Gastroesophageal sphincter (tissue), 4 donors: ENCODE measurements at regions not wholly inside any gene's neighbourhood (a gene's known extent, or its start where the extent isn't known, plus 50 kb on each side); places are given as distances from the start of the nearest gene placed in this dataset.

Experiments
- ATAC-seq: fragments of 150-250 bp; one replicate; pipeline ENCODE4 v1.9.1; 2016; ENCODE audit warnings: mild to moderate bottlenecking, moderate library complexity
- H3K27ac ChIP-seq, 4 donors: fragments of 200-600 bp; sonication (generic) in 3 of 4; 1 replicate in 3 of 4; 2 replicates in 1 of 4; pipeline ENCODE4 v1.5.1; 2016 to 2019
- H3K27me3 ChIP-seq: fragments of 200-600 bp; sonication (generic); one replicate; pipeline ENCODE4 v1.5.1; 2019
- H3K36me3 ChIP-seq, 2 donors: fragments of 200-600 bp; sonication (generic); one replicate each; pipeline ENCODE4 v1.5.1; 2019; ENCODE audit warnings: control low read depth in 1 of 2
- H3K4me1 ChIP-seq, 3 donors: fragments of 200-600 bp; sonication (generic); 1 replicate in 2 of 3; 2 replicates in 1 of 3; pipeline ENCODE4 v1.5.1; 2016 to 2019; ENCODE audit warnings: control low read depth in 2 of 3
- H3K4me3 ChIP-seq, 2 donors: fragments of 200-600 bp; sonication (generic); one replicate each; pipeline ENCODE4 v1.5.1; 2019; ENCODE audit warnings: mild to moderate bottlenecking in 1 of 2, moderate library complexity in 1 of 2
- H3K9me3 ChIP-seq, 3 donors: fragments of 200-600 bp; sonication (generic); one replicate each; pipeline ENCODE4 v1.5.1; 2017 to 2019; ENCODE audit warnings: control low read depth in 2 of 3
- EP300 ChIP-seq: sonication (generic); formaldehyde crosslinking; IDR thresholded peaks from one replicate; pipeline ENCODE4 v1.6.1; 2017; ENCODE audit warnings: antibody characterized with exemption, mild to moderate bottlenecking
- POLR2A ChIP-seq, 2 donors: fragments of 450-650 bp; IDR thresholded peaks; one replicate each; pipeline ENCODE4 v1.6.1; 2017; ENCODE audit warnings: antibody characterized with exemption in 2 of 2, mild to moderate bottlenecking in 2 of 2, moderate library complexity in 1 of 2
- POLR2AphosphoS5 ChIP-seq: sonication (generic); formaldehyde crosslinking; IDR thresholded peaks from one replicate; pipeline ENCODE4 v1.6.1; 2017; ENCODE audit warnings: antibody characterized with exemption
- WGBS, 2 donors: methylation state at CpG; one replicate each; pipeline ENCODE4 v1.1.5; 2018; ENCODE audit warnings: low coverage in 1 of 2; 5-methylcytosine and 5-hydroxymethylcytosine counted together
- TF ChIP-seq, protein P1 (sequence below), 4 experiments: fragments of 200-600 bp in 2 of 4; fragments of 450-650 bp in 2 of 4; sonication (generic) in 1 of 4; IDR thresholded peaks; one replicate each; pipeline ENCODE4 v1.5.1; 2017 to 2019; ENCODE audit warnings: antibody characterized with exemption in 4 of 4, mild to moderate bottlenecking in 2 of 4, moderate library complexity in 2 of 4

GRCh38 chr5:88051148-88051547 lies 217.5 kb downstream of the TMEM161B start:
- Histone ChIP-seq H3K27me3 (no peaks in the 10 kb centered on the region), H3K9me3 (no peaks in the 10 kb centered on the region), H3K4me1 (no peaks in the 10 kb centered on the region), H3K27ac (no peak overlapping the region), H3K36me3 (no peaks in the 10 kb centered on the region), H3K4me3 (no peak overlapping the region)
- WGBS, 2 donors: 72 to 81% methylated on average over 2 of the region's 2 CpGs
- TF ChIP-seq POLR2A (IDR thresholded peaks at IDR 0.05) (no peak), POLR2AphosphoS5 (no peak), EP300 (no peak)
- TF ChIP-seq, protein P1, sequence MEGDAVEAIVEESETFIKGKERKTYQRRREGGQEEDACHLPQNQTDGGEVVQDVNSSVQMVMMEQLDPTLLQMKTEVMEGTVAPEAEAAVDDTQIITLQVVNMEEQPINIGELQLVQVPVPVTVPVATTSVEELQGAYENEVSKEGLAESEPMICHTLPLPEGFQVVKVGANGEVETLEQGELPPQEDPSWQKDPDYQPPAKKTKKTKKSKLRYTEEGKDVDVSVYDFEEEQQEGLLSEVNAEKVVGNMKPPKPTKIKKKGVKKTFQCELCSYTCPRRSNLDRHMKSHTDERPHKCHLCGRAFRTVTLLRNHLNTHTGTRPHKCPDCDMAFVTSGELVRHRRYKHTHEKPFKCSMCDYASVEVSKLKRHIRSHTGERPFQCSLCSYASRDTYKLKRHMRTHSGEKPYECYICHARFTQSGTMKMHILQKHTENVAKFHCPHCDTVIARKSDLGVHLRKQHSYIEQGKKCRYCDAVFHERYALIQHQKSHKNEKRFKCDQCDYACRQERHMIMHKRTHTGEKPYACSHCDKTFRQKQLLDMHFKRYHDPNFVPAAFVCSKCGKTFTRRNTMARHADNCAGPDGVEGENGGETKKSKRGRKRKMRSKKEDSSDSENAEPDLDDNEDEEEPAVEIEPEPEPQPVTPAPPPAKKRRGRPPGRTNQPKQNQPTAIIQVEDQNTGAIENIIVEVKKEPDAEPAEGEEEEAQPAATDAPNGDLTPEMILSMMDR (IDR thresholded peaks at IDR 0.05): no peak
- no peak for ATAC-seq

DNA sequence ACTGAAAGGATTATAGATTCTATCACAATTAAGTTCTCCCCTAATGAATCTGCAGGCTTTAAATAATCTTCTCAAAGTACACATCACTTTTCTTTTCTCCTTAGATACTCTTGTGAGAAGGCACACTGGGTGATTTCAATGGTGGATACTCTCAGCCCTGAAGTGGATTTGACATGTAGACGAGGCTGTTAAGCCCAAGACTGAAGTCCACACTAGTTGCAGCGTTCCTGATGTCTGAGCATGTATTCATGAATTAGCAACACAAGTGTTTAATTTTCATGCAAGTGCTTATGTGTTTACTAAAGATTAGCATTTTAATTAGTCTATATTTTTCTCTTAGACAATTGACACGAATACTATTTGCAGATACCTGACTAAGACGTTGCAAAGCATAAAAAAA lies 218.9 kb downstream of the TMEM161B start:
- Histone ChIP-seq H3K9me3 (no peaks in the 10 kb centered on the region), H3K27ac (no peak overlapping the region), H3K36me3 (no peaks in the 10 kb centered on the region), H3K4me1 (no peaks in the 10 kb centered on the region), H3K27me3 (no peaks in the 10 kb centered on the region), H3K4me3 (no peak overlapping the region)
- 23 to 30% methylated on average over 4 of the region's 4 CpGs for WGBS, 2 donors
- no peak for TF ChIP-seq EP300
- TF ChIP-seq POLR2A (IDR thresholded peaks at IDR 0.05): no peak
- no peak for TF ChIP-seq POLR2AphosphoS5
- TF ChIP-seq, protein P1 (IDR thresholded peaks at IDR 0.05): no peak
- no peak for ATAC-seq

DNA sequence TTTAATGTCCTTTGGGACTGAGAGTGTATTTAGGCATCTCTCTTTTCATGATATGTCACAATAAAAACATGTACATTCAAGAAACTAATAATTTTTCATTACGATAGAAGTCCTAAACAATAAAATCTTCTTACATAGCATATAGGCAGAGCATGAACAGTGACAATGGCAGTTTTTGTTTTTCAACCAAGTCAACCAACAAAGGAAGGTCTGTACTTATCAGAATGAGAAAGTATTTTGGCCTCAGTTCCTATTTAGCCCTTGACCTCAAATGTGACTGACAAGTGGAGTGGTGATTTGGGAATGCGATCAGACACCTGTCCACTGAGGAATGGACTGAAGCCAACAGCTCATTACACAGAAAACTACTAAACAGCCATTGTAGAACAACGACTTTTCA lies 219.5 kb downstream of the TMEM161B start:
- H3K9me3 ChIP-seq: no peaks in the 10 kb centered on the region
- no peak overlapping the region for H3K27ac ChIP-seq
- 50 to 74% methylated on average over 3 of the region's 3 CpGs for WGBS, 2 donors
- H3K4me1 ChIP-seq: no peaks in the 10 kb centered on the region
- no peaks in the 10 kb centered on the region for H3K27me3 ChIP-seq
- no peaks in the 10 kb centered on the region for H3K36me3 ChIP-seq
- TF ChIP-seq, protein P1 (IDR thresholded peaks at IDR 0.05): no peak
- TF ChIP-seq POLR2AphosphoS5: no peak
- no peak for TF ChIP-seq EP300
- no peak for TF ChIP-seq POLR2A (IDR thresholded peaks at IDR 0.05)
- no peak overlapping the region for H3K4me3 ChIP-seq
- no peak for ATAC-seq

GRCh38 chr5:88045931-88046461 lies 222.6 kb downstream of the TMEM161B start:
- H3K4me1 ChIP-seq: no peaks in the 10 kb centered on the region
- WGBS, 2 donors: 55 to 66% methylated on average over 4 of the region's 4 CpGs
- no peak overlapping the region for H3K4me3 ChIP-seq
- H3K36me3 ChIP-seq: no peaks in the 10 kb centered on the region
- TF ChIP-seq POLR2AphosphoS5: no peak
- TF ChIP-seq, protein P1 (IDR thresholded peaks at IDR 0.05): no peak
- no peak for TF ChIP-seq POLR2A (IDR thresholded peaks at IDR 0.05)
- no peak for TF ChIP-seq EP300
- peaks cover 3% of the 10 kb centered on the region for H3K27me3 ChIP-seq
- ATAC-seq: no peak
- no peaks in the 10 kb centered on the region for H3K9me3 ChIP-seq
- no peak overlapping the region for H3K27ac ChIP-seq

DNA sequence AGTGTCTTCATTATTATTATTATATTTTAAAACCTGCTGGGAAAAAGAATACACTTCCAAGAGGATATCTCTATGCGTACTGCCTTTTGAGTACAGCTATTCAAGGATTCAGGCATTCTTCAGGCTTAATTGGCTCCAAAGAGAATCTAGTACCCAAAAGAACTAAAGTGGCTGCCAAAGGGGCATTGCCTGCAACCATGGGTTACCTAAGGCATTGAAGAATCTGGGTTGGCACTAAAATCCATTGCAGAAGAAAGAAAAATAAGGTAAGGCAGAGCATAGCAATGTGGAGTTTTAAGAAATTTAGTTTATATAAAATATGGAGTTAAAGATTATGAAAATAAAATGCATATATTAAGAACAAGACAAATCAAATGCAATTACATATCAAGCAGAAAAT lies 223.5 kb downstream of the TMEM161B start:
- H3K27ac ChIP-seq: no peak overlapping the region
- 0% methylated on average over 1 of the region's 1 CpG for WGBS, 2 donors
- no peaks in the 10 kb centered on the region for H3K9me3 ChIP-seq
- H3K27me3 ChIP-seq: peaks cover 3% of the 10 kb centered on the region
- no peaks in the 10 kb centered on the region for H3K4me1 ChIP-seq
- H3K4me3 ChIP-seq: no peak overlapping the region
- ATAC-seq: no peak
- H3K36me3 ChIP-seq: no peaks in the 10 kb centered on the region
- no peak for TF ChIP-seq POLR2AphosphoS5
- TF ChIP-seq, protein P1 (IDR thresholded peaks at IDR 0.05): no peak
